Embryonic facial prominence (tissue), 1 donor: ENCODE measurements at regions not wholly inside any gene's neighbourhood (a gene's known extent, or its start where the extent isn't known, plus 50 kb on each side); places are given as distances from the start of the nearest gene placed in this dataset.

ENCODE experiments used
- DNase-seq: peaks from one replicate; pipeline ENCODE4 v3.0.0-alpha.2; 2016; ENCODE audit errors: extremely low spot score

DNA sequence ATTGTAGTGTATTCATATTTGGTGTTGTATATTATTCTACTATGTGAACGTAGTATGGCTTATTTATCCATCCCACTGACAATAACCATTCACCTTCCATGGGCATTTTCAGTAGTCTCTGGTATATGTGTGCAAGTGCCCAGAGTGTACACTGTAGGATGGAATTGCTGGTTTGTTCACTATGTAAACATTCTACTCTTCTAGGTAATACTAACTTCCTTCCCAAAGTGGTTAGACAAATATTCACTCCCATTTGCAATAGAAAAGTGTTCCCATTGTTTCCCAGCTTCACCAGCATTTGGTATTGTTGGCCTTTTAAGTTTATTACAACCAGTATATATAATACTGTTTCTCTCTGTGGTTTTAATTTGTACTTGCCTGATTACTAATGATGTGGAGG, 153.7 kb downstream of the C7orf25 start:
- DNase-seq = no peak

DNA sequence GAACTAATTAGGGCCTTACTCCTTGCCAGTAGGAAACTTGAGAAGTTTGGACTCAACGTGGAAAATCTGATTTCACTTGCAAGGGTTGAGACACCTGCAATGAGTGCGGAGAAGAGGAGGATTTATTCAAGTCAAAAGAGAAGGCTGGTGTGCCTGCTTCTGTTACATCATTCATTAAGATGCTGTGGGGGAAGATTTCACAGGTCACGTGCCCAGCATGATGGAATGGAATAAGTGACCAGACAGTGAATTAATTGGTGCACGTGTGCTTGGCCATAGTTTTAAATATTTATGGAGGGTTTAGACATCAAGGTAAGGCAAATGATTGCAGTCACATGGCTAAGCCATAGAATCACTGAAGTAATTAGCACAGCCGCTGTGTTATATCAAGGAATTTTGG, 155.0 kb downstream of the C7orf25 start:
- no peak for DNase-seq

DNA sequence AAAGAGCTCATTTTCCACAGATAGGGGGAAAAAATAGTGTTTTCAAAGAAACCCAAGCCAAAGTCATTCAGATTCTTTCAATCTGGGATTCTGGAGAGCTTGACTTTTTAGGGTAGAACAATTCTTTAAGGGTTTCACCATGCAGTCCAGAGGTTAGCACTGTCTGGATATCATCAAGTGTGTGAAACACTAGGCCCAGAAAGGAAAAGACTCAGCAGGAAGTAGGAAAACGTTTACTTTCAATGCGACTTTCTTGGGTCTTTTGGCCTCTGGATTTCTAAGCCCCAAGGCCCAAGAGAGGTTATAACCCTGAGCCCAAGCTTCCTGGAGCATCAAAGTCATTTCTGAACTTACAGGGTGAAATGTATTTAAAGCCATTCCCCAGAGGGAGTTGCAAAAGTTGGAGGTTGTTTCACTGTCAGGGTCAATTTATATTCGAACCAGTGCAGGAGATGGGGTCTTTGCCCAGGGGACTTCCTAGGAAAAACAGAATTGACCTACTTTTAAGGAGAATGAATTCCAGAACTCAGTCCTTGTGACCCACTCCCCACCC, 158.0 kb downstream of the C7orf25 start:
- no peak for DNase-seq

DNA sequence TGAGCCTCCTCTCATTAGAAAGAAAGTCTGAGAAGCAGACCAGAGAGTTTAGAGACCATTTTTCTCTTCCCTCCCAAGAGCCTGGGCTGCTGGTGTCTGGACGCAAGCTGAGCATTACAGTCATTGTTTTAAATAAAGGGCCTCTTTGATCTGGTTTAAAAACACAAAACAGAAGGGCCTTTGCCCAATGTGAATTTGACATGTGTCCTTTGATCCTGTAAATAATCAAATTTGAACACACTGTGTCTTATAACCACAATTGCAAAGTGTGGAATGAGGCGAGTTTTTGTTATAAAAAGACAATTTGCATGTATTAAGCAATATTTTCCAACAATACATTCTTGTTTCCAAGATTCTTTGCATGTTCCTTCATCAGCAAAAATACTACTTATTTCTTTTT, 158.5 kb downstream of the C7orf25 start:
- DNase-seq = no peak

DNA sequence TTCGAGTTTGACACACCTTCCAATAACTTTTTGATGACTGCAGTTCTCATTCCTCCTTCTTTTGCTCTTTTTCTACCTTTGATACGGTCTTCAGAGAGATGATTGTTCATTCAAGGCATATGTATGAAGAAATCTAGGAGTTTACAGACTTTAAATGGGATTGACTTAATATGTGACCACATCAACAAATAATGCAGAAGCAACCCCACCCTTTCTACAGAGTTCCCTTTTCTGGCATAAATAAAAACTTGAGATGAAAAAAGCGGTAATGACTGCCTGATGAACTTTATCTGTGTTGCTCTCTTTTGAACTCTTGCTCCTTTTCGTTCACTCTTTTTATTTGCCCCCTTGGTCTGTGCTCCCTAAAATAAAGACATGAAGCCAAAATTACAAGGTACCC, 161.7 kb downstream of the C7orf25 start:
- DNase-seq = no peak

DNA sequence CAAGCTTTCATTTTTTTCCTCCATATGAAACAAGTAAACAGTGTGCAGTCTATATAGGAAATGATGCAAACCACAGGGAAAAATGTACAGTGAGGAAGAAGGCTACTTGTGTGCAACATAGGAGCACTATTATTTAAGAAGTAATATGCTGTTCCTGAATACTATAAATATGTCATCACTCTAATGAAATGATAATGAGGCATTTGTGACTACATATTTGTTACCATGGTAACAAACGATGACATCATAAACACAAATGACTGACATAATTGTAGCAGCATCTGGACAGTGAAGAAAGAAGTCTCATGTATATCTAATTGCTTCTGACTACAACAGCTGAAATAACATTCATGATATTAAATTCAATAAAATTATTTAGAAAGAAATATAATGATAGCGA, 164.8 kb downstream of the C7orf25 start:
- no peak for DNase-seq

DNA sequence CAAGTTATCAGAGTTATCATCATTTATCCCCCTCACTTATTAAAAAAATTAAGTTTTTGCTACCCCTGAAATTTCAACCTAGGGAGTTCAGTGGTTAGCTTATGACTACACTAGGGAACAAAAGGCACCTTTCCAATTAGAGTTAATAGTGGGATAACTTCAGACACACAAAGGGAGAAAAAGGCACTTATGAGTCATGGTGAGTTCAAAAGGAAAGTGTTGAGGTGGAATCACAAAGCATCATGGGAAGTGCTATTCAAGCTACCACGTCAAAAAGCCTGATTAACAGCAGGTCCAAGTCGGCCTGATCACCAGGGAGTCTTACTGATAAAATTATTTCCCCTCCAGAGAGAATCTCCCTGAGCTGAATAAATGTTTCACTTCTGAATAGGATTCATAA, 165.7 kb downstream of the C7orf25 start:
- DNase-seq = no peak

DNA sequence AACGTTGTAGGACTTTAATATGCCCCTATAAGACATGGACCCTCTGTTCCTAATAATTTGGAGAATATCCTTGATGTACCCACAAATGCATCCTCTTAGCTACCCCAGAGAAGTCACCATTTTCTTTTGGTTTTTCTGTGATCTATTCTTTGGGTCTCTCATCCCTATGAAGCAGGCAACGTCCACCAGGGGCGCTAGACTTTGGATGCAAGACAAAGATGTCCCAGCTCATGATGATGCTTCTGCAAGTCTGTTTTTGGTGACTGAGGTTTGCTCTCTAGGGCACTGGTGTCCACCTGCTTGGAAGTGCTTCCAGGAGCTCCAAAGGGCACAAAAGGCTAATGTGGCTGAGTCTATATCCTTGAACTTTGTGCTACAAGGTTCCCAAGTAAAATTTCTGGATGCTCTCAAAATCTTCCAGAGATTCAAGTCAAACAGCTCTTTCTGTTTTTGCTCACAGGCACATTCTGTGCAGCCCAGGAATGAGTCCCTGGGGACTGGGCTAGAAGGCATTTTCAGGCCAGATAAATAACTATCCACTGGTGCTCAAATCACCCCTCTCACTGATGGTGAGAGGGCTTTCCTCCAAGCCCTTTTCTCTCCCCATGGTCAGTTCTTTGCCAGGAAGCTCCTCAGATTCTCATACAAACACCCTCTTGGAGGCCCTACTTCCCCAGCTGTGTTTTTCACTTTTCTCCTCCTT, 166.4 kb downstream of the C7orf25 start:
- DNase-seq = no peak

DNA sequence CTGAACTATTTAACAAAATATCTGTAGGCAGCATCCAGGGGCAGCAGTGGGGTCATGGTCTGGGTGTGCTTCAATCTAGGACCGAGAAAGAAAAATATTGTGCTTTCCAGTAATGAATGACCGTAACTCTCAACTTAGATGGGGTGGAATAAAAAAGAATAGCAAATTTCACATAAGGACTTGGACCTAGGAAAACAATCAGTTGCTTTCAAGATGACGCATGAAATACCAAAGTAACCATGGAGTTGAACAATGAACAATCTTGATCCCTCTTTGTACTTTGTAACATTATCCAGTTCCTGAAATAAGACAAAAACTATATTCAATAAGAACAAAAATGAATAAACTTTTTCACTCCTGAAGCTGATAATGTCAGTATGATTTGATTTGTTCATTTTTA, 167.1 kb downstream of the C7orf25 start:
- no peak for DNase-seq

DNA sequence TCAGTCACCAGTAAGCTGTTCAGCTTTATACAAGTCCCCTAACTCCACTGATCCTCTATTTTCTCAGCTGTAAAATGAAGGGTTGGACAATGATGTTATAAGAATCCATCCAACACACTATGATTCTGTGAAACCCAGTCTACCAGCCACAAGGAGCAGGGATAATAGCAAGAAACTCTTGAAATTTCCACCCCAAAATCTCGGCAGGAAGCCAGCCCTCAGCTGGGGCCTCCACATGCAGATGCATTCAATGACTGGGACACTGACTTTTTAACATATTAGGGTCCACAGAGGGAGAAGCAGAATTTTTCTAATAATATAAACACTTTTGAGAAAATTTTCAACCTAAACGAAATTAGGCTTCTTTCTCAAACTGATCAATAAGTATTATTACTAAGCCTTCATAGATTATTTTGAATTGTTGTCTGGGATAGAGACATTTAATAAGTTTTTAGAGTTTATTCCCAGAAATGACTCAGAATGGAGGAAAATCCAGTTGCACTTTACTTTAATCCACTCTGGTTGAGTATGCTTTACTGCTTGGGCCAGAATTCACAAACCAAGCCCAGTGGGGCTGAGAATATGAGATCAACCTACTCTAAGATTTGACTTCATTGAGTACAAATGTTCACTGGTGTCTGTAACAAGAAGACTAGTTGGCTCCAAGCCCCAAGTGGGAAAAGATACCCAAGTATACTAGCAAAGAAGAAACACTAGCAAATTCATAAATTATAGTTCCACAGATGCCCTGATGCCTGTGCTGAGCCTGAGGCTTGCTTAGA, 168.6 kb downstream of the C7orf25 start:
- DNase-seq = no peak

DNA sequence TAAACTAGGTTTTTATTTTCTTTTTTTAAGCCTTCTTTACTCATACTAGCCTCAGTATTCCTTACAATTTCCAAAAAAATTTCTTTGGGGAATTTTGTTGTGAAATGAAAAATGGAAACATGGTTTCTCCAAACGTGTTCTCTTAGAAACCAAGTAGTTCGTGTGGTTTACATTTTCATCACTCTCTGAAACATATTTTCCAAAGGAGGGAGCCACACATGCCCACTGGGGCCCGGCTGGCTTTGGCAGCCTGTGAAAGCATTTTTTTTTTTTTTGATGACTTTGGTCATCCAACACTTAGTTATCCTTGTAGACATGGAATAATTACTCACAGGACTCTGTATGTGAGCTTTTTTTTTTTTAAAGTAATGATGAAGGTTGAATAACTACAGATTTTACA, 169.6 kb downstream of the C7orf25 start:
- DNase-seq = no peak

DNA sequence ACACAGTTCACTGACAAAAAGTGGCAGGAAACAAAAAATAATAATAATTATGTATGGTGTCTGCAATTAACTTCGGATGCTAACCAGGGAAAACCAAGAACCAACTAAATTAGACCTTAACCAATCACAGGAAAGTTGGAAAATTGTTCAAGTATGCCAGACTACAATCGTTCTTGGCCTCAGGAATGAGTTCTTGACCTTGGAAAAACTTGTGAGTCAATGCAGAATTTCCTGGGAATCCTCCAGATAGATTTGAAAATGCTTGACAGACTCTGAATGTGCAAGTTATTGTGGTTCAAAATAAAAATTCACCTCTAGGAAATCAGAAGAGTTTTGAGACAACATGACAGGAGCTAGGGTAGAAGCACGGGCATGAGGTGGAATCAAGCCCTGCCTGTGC, 171.5 kb downstream of the C7orf25 start:
- DNase-seq = no peak

DNA sequence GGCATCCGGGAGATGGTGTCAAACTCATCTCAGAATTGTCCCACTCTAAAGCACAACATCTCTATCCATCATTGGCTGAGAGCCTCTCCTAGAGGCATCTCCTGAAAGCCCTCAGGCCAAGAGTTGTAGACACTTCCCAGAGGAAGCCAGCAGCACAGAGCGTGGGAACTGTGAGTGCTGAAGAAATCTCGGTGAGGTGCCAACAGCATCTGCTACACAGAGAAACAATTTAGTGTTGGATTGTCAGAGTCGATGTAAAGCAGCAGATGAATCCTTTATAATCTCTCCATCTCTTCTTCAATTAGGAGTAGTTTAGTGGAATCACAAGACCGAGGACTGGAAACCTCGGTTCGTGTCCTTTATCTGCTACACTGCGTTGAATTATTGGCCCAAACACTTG, 172.2 kb downstream of the C7orf25 start:
- DNase-seq = no peak

DNA sequence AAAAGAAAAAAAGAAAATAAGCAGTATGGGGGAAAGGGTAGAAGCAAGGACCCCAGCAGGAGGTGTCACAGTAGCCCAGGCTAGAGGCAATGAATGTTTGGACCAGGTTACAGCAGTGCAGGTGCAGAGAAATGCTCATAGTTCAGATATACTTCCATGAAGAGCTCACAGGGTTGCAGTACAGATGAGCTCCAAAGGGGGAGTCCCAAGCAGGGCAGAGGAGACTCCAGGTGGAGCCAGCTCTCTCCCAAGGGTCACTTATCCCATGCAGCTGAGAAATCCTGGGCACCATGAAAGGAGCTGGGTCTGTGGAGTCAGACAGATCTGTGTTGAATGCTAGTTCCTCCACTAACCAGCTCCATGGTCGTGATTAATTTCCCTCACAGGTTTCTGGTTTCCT, 174.9 kb downstream of the C7orf25 start:
- DNase-seq = no peak

DNA sequence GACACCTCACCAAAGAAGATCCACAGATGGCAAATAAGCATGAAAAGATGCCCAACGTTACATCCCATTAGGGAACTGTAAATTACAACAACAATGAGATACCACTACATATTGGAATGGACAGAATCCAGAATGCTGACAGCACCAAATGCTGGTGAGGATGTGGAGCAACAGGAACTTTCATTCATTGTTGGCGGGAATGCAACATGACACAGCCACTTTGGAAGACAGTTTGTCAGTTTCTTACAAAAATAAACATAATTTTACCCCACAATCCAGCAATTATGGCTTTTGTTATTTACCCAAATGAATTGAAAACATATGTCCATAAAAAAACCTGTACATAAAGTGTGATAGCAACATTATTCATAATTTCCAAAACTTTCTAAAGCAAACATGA, 176.8 kb downstream of the C7orf25 start:
- no peak for DNase-seq

DNA sequence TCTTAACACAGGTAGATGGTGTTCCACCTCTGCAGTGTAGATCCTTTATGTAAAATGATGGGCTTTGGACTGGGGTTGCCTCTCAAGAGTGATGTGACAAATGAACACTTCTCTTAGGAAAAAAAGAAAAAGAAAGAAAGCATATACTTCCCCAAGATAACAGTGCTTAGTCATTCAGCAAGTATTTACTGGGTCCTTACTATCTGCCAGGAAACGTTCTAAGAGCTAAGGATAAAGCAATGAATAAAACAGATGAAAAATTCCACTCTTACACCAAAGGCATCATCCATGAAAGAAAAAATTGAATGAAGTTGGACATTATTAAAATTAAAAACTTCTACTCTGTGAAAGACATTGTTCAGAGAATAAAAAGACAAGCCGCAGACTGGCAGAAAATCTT, 177.3 kb downstream of the C7orf25 start:
- DNase-seq = no peak

DNA sequence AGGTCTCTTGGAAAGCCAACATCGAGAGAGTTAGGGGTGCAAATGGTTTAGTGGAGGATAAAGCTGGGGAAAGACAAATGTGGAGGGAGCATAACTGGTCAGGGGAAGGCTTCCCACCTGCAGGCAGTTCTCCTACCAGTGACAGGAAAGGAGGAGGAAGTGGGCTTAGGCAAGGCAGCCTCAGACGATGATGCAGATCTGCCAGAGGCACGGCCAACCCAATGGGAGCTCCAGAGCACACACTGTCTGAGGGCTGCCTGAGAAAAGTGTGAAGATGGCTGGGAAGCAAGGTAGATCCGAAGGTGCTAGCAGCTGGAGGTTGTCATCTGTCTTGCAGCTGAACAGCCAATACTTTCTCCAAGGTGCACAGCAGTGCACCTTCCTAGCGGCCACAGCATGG, 178.8 kb downstream of the C7orf25 start:
- DNase-seq = no peak

DNA sequence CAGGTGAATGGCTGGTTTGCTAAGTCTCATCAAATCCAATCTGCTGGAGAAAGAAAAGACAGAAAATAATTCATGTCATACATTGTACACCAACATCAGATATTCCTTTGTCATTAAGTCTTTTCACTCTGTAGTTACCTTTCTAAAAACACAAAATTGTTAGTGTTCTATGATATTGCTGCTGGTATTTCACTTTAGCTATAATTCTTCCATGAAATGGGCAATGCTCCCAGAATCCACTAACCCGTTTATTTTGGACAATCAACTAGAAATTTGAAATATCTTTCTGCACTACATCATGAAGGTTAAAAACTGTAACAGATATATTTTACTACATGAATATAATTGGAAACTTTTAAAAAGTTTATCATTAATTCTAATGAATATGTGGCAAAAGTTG, 181.3 kb downstream of the C7orf25 start:
- DNase-seq = no peak

DNA sequence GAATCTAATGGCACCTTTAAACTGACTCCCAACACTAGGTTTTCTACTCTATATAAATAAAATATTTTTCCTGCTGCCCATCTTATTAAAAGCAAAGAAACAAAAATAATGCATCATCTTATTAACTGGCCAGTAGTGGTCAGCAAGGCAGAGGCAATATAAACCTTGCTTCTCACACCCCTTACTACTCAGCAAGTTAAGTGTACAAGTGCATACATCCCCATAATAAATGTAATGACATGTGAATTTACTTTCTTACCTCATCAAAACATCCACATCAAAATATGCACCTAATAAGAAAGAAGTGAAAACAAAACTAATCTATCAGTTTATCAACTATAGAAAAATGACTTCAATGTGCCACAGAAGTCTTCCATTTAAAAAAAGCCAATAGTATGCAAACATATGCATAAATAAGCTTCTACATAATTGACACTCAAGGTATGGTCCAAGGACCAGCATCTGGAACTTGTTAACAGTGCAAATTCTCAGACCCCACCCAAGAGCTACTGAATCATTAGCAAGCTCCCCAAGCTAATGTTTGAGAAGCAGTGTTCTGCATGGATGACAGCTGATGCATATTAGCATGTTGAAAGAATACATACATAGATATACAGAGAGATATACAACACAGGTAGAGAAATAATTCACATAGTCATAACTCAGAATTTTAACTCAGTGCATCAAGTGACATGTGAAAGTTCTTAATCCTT, 182.7 kb downstream of the C7orf25 start:
- no peak for DNase-seq

DNA sequence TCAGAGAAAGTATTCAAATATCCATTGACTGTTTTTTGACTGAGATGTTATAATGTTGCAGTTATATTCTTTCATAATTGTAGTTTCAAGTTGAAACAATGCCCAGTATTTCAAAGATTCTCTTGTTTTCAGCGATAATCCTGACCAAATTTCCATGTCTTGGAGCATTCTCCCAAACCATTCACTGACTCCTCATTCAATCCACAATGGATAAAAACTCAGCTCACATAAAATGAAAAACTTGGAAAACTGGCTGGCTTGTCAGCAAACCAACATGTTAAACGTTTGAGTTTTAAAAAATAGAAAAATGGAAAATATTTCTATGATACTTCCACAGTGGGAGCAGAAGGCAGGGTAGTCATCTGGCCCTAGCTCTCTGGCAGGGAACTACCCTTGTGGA, 184.4 kb downstream of the C7orf25 start:
- no peak for DNase-seq

DNA sequence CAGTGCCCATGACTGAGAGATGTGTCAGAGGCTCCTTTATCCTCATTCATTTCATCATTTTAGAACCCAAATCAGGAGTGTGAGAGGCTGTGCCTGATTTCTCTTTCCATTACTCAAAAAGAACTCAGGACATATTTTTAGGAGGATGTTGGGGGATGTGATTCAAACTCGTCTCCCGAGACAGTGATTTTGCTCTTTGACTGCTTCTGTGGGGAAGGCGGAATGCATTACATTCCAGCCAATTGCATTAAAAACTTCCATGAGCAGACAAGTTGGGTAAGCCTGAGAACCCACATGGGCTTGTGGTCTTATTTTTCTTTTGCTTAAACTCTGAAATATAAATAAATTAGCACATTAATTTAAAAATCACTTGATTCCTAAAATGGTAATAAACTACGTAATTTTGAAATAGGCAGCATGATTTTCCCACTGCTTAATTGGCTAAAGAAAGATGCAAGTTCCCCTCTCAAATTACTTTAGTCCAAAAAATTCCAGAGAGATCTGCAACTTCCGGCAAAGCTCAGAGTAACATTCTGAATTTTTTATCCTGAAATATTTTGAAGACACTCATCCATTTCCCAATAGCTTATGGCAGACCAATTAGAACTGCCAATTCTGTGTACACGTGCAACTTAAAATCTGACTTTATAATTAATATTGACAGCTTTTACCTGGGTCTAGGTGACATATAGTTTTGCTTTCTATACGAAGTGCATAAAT, 185.6 kb downstream of the C7orf25 start:
- DNase-seq = no peak

DNA sequence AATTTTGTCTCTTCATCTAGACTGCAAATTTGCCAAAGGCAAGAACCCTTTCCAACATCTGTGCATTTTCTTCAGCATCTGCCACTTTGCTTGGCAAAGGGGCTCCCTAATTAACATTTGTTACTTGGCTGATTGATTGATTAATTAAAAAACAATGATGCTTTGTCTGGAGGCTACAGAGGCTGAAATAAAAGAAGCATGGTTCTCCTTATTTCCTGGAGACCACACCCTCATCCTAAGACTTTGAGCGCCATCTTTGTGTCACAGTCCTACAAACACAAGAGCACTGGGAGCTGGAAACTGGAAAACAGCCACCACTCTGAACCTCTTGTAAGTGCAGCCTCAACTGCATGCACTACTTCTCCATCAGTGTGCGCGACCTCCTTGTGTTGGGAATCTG, 189.2 kb downstream of the C7orf25 start:
- no peak for DNase-seq
